ENCODE measurements at regions not wholly inside any gene's neighbourhood (a gene's known extent, or its start where the extent isn't known, plus 50 kb on each side); places are given as distances from the start of the nearest gene placed in this dataset.

GRCh38 chr3:140748-141330, 55.7 kb upstream of the CHL1 start:
- in situ Hi-C loops (cut with MboI; ENCODE audit: low pct_unique_long_range_greater_than_20kb, low sequenced_read_pairs, unreplicated experiment): no loop called here
- DNase-seq (ENCODE audit: low spot score): no peak
- no peak for TF ChIP-seq CTCF (IDR thresholded peaks at IDR 0.05; ENCODE audit: extremely low read depth, insufficient read depth, missing control alignments)
